Thyroid gland (tissue), 4 donors: ENCODE measurements at regions not wholly inside any gene's neighbourhood (a gene's known extent, or its start where the extent isn't known, plus 50 kb on each side); places are given as distances from the start of the nearest gene placed in this dataset.

ENCODE experiments used
- DNase-seq, 2 donors: peaks; one replicate each; pipeline ENCODE4 v3.0.0-alpha.2; 2019
- H3K27ac ChIP-seq, 3 donors: fragments of 200-600 bp; sonication (generic); 1 replicate in 2 of 3; 2 replicates in 1 of 3; pipeline ENCODE4 v1.5.1; 2016 to 2019; ENCODE audit warnings: mild to moderate bottlenecking in 1 of 3, moderate library complexity in 1 of 3
- H3K27me3 ChIP-seq: fragments of 200-600 bp; sonication (generic); one replicate; pipeline ENCODE4 v1.5.1; 2019
- H3K36me3 ChIP-seq, 2 donors: fragments of 200-600 bp; sonication (generic); one replicate each; pipeline ENCODE4 v1.5.1; 2016 to 2019
- H3K4me1 ChIP-seq, 2 donors: fragments of 200-600 bp; sonication (generic); one replicate each; pipeline ENCODE4 v1.5.1; 2017 to 2019
- H3K4me3 ChIP-seq, 3 donors: fragments of 200-600 bp; sonication (generic); replicated peaks in 1 of 3; 1 replicate in 2 of 3; 2 replicates in 1 of 3; pipeline ENCODE4 v1.5.1; 2016; ENCODE audit warnings: mild to moderate bottlenecking in 1 of 3
- H3K9me3 ChIP-seq: fragments of 200-600 bp; sonication (generic); one replicate; pipeline ENCODE4 v1.5.1; 2017
- CTCF ChIP-seq, 6 experiments: fragments of 200-600 bp in 3 of 6; fragments of 450-650 bp in 3 of 6; sonication (generic) in 3 of 6; IDR thresholded peaks; one replicate each; pipeline ENCODE4 v1.5.1; 2016 to 2019; ENCODE audit warnings: antibody characterized with exemption in 6 of 6, mild to moderate bottlenecking in 2 of 6, inconsistent platforms in 1 of 6, moderate library complexity in 1 of 6
- POLR2A ChIP-seq, 2 donors: fragments of 450-650 bp; IDR thresholded peaks; one replicate each; pipeline ENCODE4 v1.6.1; 2017; ENCODE audit warnings: antibody characterized with exemption in 2 of 2, mild to moderate bottlenecking in 2 of 2, moderate library complexity in 1 of 2
- WGBS, 2 donors: methylation state at CpG; one replicate each; pipeline ENCODE4 v1.1.5; 2017; 5-methylcytosine and 5-hydroxymethylcytosine counted together
- intact Hi-C: fragments of 100-400 bp; cut with DNase I; formaldehyde crosslinking; loops from one replicate; pipeline ENCODE4 v1.15.1; 2023

GRCh38 chr11:45024316-45024715 is 73.6 kb upstream of the TP53I11 start:
- 51 to 68% methylated on average over 4 of the region's 4 CpGs for WGBS, 2 donors
- no peak overlapping the region for H3K27ac ChIP-seq
- no peak for DNase-seq
- no peaks in the 10 kb centered on the region for H3K27me3 ChIP-seq
- TF ChIP-seq CTCF (IDR thresholded peaks at IDR 0.05): no peak
- TF ChIP-seq POLR2A (IDR thresholded peaks at IDR 0.05): no peak
- no peaks in the 10 kb centered on the region for H3K9me3 ChIP-seq
- intact Hi-C loops: no loop called here
- H3K4me3 ChIP-seq: no peak overlapping the region
- no peaks in the 10 kb centered on the region for H3K36me3 ChIP-seq
- peaks cover 17 to 22% of the 10 kb centered on the region in 2 donors for H3K4me1 ChIP-seq

GRCh38 chr11:45024846-45025588 is 74.3 kb upstream of the TP53I11 start:
- TF ChIP-seq CTCF (IDR thresholded peaks at IDR 0.05) (no peak), POLR2A (IDR thresholded peaks at IDR 0.05) (no peak)
- no peaks in the 10 kb centered on the region for H3K9me3 ChIP-seq
- WGBS, 2 donors: 92 to 96% methylated on average over 4 of the region's 4 CpGs
- H3K27me3 ChIP-seq: no peaks in the 10 kb centered on the region
- no peaks in the 10 kb centered on the region for H3K36me3 ChIP-seq
- intact Hi-C loops: no loop called here
- no peak for DNase-seq
- H3K4me3 ChIP-seq: no peak overlapping the region
- no peak overlapping the region for H3K27ac ChIP-seq
- peaks cover 17 to 22% of the 10 kb centered on the region in 2 donors for H3K4me1 ChIP-seq

- intact Hi-C loops: no loop called here
- 64 to 77% methylated on average over 7 to 10 of the region's 12 CpGs for WGBS, 2 donors
- TF ChIP-seq CTCF (IDR thresholded peaks at IDR 0.05): no peak
- TF ChIP-seq POLR2A (IDR thresholded peaks at IDR 0.05): no peak
- Histone ChIP-seq H3K27me3 (no peaks in the 10 kb centered on the region), H3K4me3 (no peak overlapping the region), H3K36me3 (no peaks in the 10 kb centered on the region), H3K4me1 (peaks cover 14 to 17% of the 10 kb centered on the region in 2 donors), H3K9me3 (no peaks in the 10 kb centered on the region), H3K27ac (no peak overlapping the region)
- DNase-seq: peak; percentile 33 to 39
Observed at GRCh38 chr11:45025716-45026492, 75.2 kb upstream of the TP53I11 start.

- H3K4me3 ChIP-seq: no peak overlapping the region
- no peak for DNase-seq
- 94 to 95% methylated on average over 4 to 6 of the region's 6 CpGs for WGBS, 2 donors
- peak overlapping the region in 2 of 3 donors; percentile 16 to 44 for H3K27ac ChIP-seq
- H3K36me3 ChIP-seq: no peaks in the 10 kb centered on the region
- H3K4me1 ChIP-seq: peaks cover 5 to 8% of the 10 kb centered on the region in 2 donors
- intact Hi-C loops: no loop called here
- no peaks in the 10 kb centered on the region for H3K27me3 ChIP-seq
- H3K9me3 ChIP-seq: no peaks in the 10 kb centered on the region
- TF ChIP-seq CTCF (IDR thresholded peaks at IDR 0.05): no peak
- no peak for TF ChIP-seq POLR2A (IDR thresholded peaks at IDR 0.05)
Observed at GRCh38 chr11:45026835-45027234, 76.2 kb upstream of the TP53I11 start.

- H3K9me3 ChIP-seq: no peaks in the 10 kb centered on the region
- peak overlapping the region in 1 of 3 donors; percentile 16 for H3K27ac ChIP-seq
- TF ChIP-seq POLR2A (IDR thresholded peaks at IDR 0.05) (no peak), CTCF (IDR thresholded peaks at IDR 0.05) (no peak)
- WGBS, 2 donors: 96 to 97% methylated on average over 4 of the region's 4 CpGs
- intact Hi-C loops: no loop called here
- H3K27me3 ChIP-seq: no peaks in the 10 kb centered on the region
- no peak overlapping the region for H3K4me3 ChIP-seq
- H3K36me3 ChIP-seq: no peaks in the 10 kb centered on the region
- DNase-seq: no peak
- peaks cover under 1 to 3% of the 10 kb centered on the region in 2 donors for H3K4me1 ChIP-seq
Observed at GRCh38 chr11:45027312-45027711, 76.6 kb upstream of the TP53I11 start.
